Large intestine (tissue), 3 donors: ENCODE measurements at regions not wholly inside any gene's neighbourhood (a gene's known extent, or its start where the extent isn't known, plus 50 kb on each side); places are given as distances from the start of the nearest gene placed in this dataset.
A peak's percentile ranks its signal among the peaks of the same experiment; 100 is the strongest.

ENCODE experiments used
- DNase-seq, 2 donors: peaks; one replicate each; pipeline versions ENCODE4 v3.0.0 to v3.0.0-alpha.2; 2013
- H3K27ac ChIP-seq: one replicate; pipeline ENCODE4 v1.5.1; 2013; ENCODE audit warnings: low read length
- H3K27me3 ChIP-seq: 2 replicates; pipeline ENCODE4 v1.6.1; 2013; ENCODE audit warnings: low read length; ENCODE audit not compliant: control insufficient read depth, insufficient read depth
- H3K36me3 ChIP-seq: 2 replicates; pipeline ENCODE4 v1.6.1; 2013; ENCODE audit warnings: low read length; ENCODE audit not compliant: control insufficient read depth, insufficient read depth
- H3K4me1 ChIP-seq: one replicate; pipeline ENCODE4 v1.6.1; 2013; ENCODE audit warnings: low read length; ENCODE audit not compliant: control insufficient read depth, insufficient read depth
- H3K4me3 ChIP-seq: one replicate; pipeline ENCODE4 v1.5.1; 2013; ENCODE audit warnings: low read length
- H3K9me3 ChIP-seq: one replicate; pipeline ENCODE4 v1.6.1; 2013; ENCODE audit warnings: mild to moderate bottlenecking, low read depth, low read length, moderate library complexity; ENCODE audit not compliant: control insufficient read depth
- WGBS: methylation state at CpG from one replicate; pipeline ENCODE4 v1.1.5; 2013; ENCODE audit warnings: low lambda C conversion rate; ENCODE audit not compliant: insufficient coverage; 5-methylcytosine and 5-hydroxymethylcytosine counted together

- Histone ChIP-seq H3K27ac (no peak overlapping the region), H3K9me3 (no peaks in the 10 kb centered on the region), H3K27me3 (no peaks in the 10 kb centered on the region), H3K36me3 (no peaks in the 10 kb centered on the region), H3K4me3 (no peak overlapping the region), H3K4me1 (peaks cover 21% of the 10 kb centered on the region)
- DNase-seq = no peak
- WGBS = no CpG with 5 or more reads among the region's 10 CpGs
Measured at GRCh38 chr2:128384446-128384845, 65.8 kb upstream of the HS6ST1 start.

DNA sequence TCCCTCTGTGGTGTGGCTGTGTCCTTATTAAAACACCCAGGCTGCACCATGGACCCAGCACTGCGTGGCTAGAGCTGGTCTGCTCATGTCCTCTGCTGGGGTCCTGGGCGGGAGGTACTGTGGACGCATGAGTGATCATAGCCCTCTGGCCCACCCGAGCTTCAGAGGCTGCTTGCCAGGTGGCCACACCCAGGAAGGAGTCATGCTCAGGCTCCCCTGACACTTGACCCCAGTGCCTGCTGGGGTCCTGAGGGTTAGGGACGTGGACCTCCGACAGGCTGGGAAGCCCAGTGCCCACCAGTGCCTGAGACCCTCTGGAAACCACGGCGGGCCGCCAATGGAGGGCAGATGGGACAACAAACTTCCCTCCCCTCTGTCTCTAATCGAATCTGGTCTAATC lies 66.3 kb upstream of the HS6ST1 start:
- WGBS = 57% methylated on average over 1 of the region's 10 CpGs
- no peak overlapping the region for H3K27ac ChIP-seq
- no peak overlapping the region for H3K4me3 ChIP-seq
- H3K36me3 ChIP-seq = no peaks in the 10 kb centered on the region
- no peaks in the 10 kb centered on the region for H3K9me3 ChIP-seq
- H3K4me1 ChIP-seq = peaks cover 16% of the 10 kb centered on the region
- no peaks in the 10 kb centered on the region for H3K27me3 ChIP-seq
- no peak for DNase-seq

GRCh38 chr2:128385365-128385764 lies 66.7 kb upstream of the HS6ST1 start:
- WGBS = no CpG with 5 or more reads among the region's 7 CpGs
- no peak for DNase-seq
- Histone ChIP-seq H3K9me3 (no peaks in the 10 kb centered on the region), H3K4me1 (peaks cover 16% of the 10 kb centered on the region), H3K4me3 (no peak overlapping the region), H3K27ac (no peak overlapping the region), H3K27me3 (no peaks in the 10 kb centered on the region), H3K36me3 (no peaks in the 10 kb centered on the region)

DNA sequence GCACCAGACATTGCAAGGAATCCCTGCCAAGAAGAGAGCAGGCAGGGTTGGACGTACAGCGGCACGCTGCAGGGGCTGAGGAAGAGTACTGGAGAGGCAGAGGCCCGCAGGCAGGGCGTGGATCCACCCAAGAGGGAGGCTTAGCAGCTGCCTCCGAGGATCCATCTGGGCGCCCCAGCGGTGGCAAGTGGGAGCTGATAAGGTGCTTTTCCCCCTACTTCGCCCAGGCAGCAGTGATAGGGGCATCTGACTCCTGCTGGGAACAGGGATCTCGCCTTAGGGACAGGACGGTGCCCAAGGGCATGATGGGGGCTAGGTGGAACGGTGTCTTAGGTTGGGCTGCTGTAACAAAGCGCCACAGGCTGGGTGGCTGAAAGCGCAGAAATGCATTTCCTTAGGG lies 67.4 kb upstream of the HS6ST1 start:
- Histone ChIP-seq H3K27me3 (no peaks in the 10 kb centered on the region), H3K4me1 (peaks cover 14% of the 10 kb centered on the region), H3K36me3 (no peaks in the 10 kb centered on the region), H3K27ac (no peak overlapping the region), H3K9me3 (no peaks in the 10 kb centered on the region), H3K4me3 (no peak overlapping the region)
- DNase-seq = no peak
- no CpG with 5 or more reads among the region's 14 CpGs for WGBS

GRCh38 chr2:128388499-128388941 lies 69.9 kb upstream of the HS6ST1 start:
- H3K27ac ChIP-seq = no peak overlapping the region
- no peaks in the 10 kb centered on the region for H3K27me3 ChIP-seq
- no CpG with 5 or more reads among the region's 8 CpGs for WGBS
- H3K4me1 ChIP-seq = peaks cover 5% of the 10 kb centered on the region
- H3K36me3 ChIP-seq = no peaks in the 10 kb centered on the region
- DNase-seq = peak in 1 of 2 donors; percentile 57
- H3K4me3 ChIP-seq = no peak overlapping the region
- H3K9me3 ChIP-seq = no peaks in the 10 kb centered on the region

DNA sequence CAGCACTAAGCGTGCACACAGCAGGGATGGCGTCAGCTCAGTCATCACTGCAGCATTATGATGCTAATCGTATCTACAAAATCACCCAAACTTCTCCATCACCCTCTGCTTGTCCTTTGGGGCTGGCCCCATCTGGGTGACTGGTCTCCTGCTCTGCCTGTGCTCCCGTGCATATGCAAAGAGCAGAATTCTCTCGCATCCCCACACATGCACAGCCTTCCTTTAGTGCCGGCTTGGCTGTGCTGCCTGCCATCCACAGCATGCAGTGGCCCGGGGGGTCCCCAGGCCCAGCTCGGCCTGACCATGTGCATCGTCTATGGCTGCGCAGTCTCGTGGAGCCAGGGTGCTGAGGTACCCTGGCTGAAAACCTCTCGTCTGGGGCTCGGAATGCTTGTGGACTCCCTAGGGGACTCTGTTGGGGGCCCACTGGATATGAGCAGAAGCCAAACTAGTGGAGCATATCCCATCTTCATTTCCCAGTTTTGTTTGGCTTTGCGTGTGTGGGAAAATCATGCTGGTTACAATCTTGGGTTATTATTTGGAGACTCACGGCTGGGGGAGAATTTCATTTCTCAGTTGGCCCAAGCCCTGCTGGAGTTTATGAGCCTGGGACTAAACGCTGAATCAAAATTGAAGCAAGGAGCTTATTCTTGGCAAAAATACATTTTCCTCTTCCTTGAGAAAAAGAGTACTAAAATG lies 70.9 kb upstream of the HS6ST1 start:
- peaks cover 5% of the 10 kb centered on the region for H3K4me1 ChIP-seq
- WGBS = 83% methylated on average over 1 of the region's 16 CpGs
- H3K4me3 ChIP-seq = no peak overlapping the region
- H3K27me3 ChIP-seq = no peaks in the 10 kb centered on the region
- no peaks in the 10 kb centered on the region for H3K9me3 ChIP-seq
- H3K36me3 ChIP-seq = no peaks in the 10 kb centered on the region
- no peak for DNase-seq
- no peak overlapping the region for H3K27ac ChIP-seq

- no CpG with 5 or more reads among the region's 16 CpGs for WGBS
- H3K4me1 ChIP-seq = peaks cover 5% of the 10 kb centered on the region
- H3K27ac ChIP-seq = no peak overlapping the region
- H3K27me3 ChIP-seq = no peaks in the 10 kb centered on the region
- no peaks in the 10 kb centered on the region for H3K9me3 ChIP-seq
- DNase-seq = no peak
- H3K36me3 ChIP-seq = no peaks in the 10 kb centered on the region
- H3K4me3 ChIP-seq = no peak overlapping the region
Measured at GRCh38 chr2:128390256-128390990, 71.8 kb upstream of the HS6ST1 start.

GRCh38 chr2:128390991-128391630 lies 72.4 kb upstream of the HS6ST1 start:
- H3K36me3 ChIP-seq = no peaks in the 10 kb centered on the region
- 100% methylated on average over 2 of the region's 15 CpGs for WGBS
- H3K9me3 ChIP-seq = no peaks in the 10 kb centered on the region
- H3K4me3 ChIP-seq = no peak overlapping the region
- H3K27me3 ChIP-seq = no peaks in the 10 kb centered on the region
- no peak overlapping the region for H3K27ac ChIP-seq
- DNase-seq = no peak
- H3K4me1 ChIP-seq = peaks cover 5% of the 10 kb centered on the region

DNA sequence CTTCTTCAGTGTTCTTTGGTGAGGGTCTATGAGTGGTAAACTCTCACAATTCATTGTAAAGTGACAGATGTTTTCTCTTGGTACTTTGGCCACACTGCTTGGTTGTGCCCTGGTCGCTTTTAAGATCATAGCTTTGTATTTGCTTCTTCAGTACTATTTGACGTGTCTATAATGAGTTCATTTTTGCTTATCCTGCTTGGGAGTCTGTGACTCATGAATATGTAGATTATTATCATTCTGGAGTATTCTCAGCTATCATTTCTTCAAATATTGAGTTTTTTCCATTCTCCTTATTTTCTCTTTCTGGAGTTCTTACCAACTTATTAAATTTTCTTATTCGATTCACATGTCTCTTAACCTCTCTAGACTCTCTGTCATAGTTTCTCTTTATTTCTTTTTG lies 73.0 kb upstream of the HS6ST1 start:
- Histone ChIP-seq H3K27me3 (no peaks in the 10 kb centered on the region), H3K36me3 (no peaks in the 10 kb centered on the region), H3K9me3 (no peaks in the 10 kb centered on the region), H3K27ac (no peak overlapping the region), H3K4me3 (no peak overlapping the region), H3K4me1 (peaks cover 5% of the 10 kb centered on the region)
- no peak for DNase-seq
- WGBS = 100% methylated on average over 1 of the region's 3 CpGs

DNA sequence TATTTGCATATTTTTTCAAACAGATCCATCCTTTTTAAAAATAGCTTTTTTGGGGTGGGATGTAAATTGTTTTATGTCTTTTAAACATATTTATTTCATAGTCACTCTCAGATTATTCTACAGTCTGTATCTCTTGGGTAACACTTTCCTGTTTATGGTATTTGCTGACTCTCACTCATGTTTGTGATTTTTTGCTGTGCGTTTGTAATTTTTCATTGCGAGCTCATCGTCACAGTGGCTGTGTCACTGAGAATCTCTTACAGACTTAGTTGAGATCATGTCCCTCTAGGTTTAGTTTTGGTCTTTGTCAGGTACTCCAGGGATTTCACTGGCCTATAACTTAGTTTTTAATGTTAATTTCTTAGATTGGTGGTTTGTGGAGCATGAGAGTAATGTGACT lies 73.5 kb upstream of the HS6ST1 start:
- Histone ChIP-seq H3K4me3 (no peak overlapping the region), H3K36me3 (no peaks in the 10 kb centered on the region), H3K27ac (no peak overlapping the region), H3K9me3 (no peaks in the 10 kb centered on the region), H3K4me1 (peaks cover 5% of the 10 kb centered on the region), H3K27me3 (no peaks in the 10 kb centered on the region)
- no peak for DNase-seq
- WGBS = no CpG with 5 or more reads among the region's 3 CpGs
